Middle frontal gyrus (tissue), 1 donor: ENCODE measurements at regions not wholly inside any gene's neighbourhood (a gene's known extent, or its start where the extent isn't known, plus 50 kb on each side); places are given as distances from the start of the nearest gene placed in this dataset.

Source experiments
- DNase-seq: peaks from one replicate; pipeline ENCODE4 v3.0.0-alpha.2; 2015; ENCODE audit warnings: low spot score; ENCODE audit errors: extremely low spot score

- DNase-seq: no peak
Measured at GRCh38 chr2:198259496-198259895, 455.1 kb downstream of the PLCL1 start.

- DNase-seq: no peak
Measured at GRCh38 chr2:198254536-198255090, 450.2 kb downstream of the PLCL1 start.

GRCh38 chr2:198253995-198254394 is 449.6 kb downstream of the PLCL1 start:
- no peak for DNase-seq

- DNase-seq: no peak
Measured at GRCh38 chr2:198252472-198252871, 448.1 kb downstream of the PLCL1 start.

GRCh38 chr2:198242093-198242492 is 437.7 kb downstream of the PLCL1 start:
- no peak for DNase-seq

- DNase-seq: no peak
Measured at GRCh38 chr2:198238429-198238828, 434.0 kb downstream of the PLCL1 start.

- no peak for DNase-seq
Measured at GRCh38 chr2:198236338-198236737, 431.9 kb downstream of the PLCL1 start.

- no peak for DNase-seq
Measured at GRCh38 chr2:198232281-198232680, 427.9 kb downstream of the PLCL1 start.

GRCh38 chr2:198231562-198231961 is 427.2 kb downstream of the PLCL1 start:
- DNase-seq: no peak

- no peak for DNase-seq
Measured at GRCh38 chr2:198220763-198221610, 416.6 kb downstream of the PLCL1 start.

- no peak for DNase-seq
Measured at GRCh38 chr2:198219292-198219691, 414.9 kb downstream of the PLCL1 start.

GRCh38 chr2:198214114-198214596 is 409.8 kb downstream of the PLCL1 start:
- no peak for DNase-seq

GRCh38 chr2:198213253-198213652 is 408.9 kb downstream of the PLCL1 start:
- no peak for DNase-seq

GRCh38 chr2:198211706-198212105 is 407.3 kb downstream of the PLCL1 start:
- DNase-seq: no peak

- no peak for DNase-seq
Measured at GRCh38 chr2:198203336-198204069, 399.1 kb downstream of the PLCL1 start.
